ENCODE measurements at regions not wholly inside any gene's neighbourhood (a gene's known extent, or its start where the extent isn't known, plus 50 kb on each side); places are given as distances from the start of the nearest gene placed in this dataset.

DNA sequence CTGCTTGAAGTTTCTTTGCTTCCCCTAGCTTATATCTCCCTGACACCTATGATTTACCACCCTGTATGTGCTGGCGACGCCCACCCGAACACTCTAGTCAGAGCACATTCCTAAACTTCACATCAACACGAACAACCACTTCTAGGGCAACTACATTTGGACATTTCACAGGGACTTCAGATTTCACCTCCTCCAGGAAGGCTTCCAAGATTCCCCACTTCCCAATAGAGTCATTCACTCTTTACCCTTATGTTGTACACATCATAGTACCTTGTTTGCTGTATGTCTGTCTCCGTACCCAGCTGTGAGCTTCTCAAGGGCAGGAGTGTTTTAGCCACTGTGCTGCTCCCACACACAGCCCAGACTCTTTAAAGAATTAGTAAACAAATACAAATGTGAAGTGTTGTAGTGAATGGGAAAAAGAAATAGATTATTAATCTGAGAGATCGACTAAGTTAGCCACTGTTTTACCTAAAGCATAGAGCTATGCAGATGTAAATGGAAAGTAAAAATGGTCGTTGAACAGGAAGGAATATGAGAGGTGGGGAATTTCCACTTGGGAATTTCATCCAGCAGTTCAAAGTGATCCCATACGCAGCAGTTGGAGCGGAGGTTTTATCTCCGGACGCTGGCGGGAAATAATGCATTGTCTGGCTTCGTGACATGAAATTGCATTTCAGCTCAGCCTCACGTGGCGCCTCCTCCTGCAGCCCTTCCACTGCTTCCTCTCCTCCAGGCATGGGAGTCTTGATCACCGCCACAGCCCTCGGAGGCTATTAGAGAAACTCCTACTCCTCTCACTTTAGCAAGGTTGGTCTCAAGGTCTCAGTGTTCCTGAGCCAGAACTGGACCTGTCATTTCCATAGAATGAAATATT lies 233.4 kb upstream of the COPS8 start:
- no peak for DNase-seq (ENCODE audit: low spot score)

DNA sequence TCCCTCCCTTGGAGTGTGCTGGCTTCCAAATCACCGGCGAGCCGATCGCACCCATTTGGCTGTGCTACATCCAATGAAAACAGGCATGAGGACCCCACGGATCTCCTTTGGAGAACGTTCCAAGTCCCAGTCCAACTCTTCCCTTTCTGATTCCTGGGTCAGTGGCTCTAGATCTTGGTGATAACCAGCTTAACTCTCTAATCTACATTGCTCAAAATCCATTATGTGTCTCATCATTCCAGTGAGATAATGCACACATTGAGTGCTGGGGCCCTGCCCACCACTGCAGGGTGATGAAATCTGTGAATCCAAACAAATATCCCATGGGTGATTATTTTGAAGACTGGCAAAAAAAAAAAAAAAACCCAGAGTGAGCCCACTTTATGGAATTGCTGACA lies 232.7 kb upstream of the COPS8 start:
- DNase-seq (ENCODE audit: low spot score) = no peak

- no peak for DNase-seq (ENCODE audit: low spot score)
Observed at GRCh38 chr2:236853585-236854051, 232.1 kb upstream of the COPS8 start.

DNA sequence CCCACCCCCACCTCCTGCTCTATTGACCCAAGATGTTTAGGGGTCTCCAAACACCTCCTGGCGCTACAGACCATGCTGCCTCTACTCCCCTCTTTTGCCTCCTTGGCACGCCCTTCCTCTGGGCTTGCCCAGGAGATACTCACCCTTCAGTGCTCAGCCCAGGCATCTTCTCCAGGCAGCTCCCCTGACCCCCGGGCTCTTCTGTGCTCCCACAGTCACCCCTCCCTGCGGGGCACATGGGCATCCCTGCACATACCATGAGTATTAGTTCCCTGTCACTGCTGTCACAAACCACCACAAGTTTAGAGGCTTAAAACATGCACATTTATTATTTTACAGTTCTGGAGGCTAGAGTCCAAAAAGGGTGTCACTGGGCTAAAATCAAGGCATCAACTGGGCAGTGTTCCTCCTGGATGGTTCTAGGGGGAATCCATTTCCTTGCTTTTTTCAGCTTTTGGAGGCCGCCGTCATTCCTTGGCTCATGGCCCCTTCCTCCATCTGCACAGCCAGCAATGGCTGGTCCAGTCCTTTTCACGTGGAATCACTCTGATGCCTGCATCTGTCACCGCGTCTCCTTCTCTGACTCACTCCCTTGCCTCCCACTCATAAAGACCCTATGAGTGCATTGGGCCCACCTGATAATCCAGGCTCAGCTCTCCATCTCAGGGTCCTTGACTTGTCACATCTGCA lies 230.4 kb upstream of the COPS8 start:
- no peak for DNase-seq (ENCODE audit: low spot score)

- DNase-seq (ENCODE audit: low spot score) = no peak
Observed at GRCh38 chr2:236855866-236856847, 229.5 kb upstream of the COPS8 start.

DNA sequence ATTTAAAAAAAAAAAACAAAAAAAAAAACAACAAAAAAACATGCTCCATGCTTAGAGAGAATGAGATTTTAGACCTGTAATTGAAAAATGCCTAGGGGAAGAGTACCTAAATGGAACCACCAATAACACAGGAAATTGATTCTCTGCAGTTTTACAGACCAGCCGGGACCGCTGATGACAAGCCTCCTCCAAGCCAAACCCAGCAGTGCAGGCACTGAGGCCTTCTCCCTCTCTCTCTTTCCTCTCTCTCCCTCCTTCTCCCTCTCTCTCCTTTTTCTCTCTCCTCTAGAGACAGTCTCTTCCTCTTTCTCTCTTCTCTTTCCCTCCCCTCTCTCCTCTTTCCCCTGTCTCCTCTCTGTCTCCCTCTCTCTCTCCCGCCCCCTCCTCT lies 228.8 kb upstream of the COPS8 start:
- DNase-seq (ENCODE audit: low spot score) = no peak

DNA sequence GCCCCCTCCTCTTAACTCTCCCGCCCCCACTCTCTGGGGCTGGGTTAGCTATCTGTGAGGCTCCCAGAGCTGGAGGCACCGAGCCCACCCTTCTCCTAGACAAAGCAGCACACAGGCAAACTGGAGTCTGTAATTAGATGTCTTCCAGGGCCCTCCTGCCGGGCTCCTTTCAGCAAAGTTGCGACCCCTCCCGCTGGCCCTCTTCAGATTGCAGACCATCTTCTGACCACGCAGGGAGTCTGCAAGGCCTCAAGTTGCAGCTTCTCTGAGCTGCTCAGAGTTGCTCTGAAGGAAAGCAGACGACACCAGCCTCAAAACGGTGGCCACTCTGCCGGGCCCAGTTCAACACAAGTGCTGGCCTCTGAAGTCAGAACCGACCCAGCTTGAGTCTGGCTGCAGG lies 228.4 kb upstream of the COPS8 start:
- DNase-seq (ENCODE audit: low spot score) = no peak

DNA sequence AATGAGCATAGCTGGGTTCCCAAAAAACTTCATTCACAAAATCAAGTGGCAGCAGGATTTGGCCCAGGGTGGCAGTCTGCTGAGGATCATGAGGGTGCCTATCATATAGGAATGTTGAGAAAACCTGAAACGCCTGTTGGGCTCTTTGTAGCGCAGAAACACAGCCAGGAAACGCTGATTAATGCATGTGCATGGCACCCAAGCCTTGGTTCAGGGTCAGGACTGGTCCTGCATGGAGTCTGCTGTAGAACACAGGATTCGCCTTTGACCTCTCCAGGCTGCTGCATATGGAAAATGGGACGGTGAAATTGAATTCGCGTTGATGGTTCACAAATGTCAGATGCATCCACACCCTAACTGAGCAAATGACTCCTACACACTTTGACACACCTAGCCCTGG lies 227.9 kb upstream of the COPS8 start:
- DNase-seq (ENCODE audit: low spot score) = no peak

DNA sequence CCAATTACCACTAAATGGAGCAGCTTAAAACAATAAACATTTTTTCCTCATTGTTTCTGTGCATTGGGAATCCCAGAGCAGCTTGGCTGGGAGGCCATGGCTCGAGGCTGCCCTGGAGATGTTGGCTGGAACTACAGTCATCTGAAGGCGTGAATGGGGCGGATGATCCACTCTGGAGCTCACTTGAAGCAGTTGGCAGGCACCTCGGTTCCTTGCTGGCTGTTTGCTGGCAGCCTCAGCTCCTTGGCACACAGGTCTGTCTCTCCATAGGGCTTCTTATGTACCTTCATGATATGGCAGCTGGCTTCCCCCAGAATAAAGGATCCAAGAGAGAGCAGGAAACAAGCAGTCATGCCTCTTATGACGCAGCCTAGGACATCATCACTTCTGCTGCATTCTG lies 227.0 kb upstream of the COPS8 start:
- no peak for DNase-seq (ENCODE audit: low spot score)

GRCh38 chr2:236859908-236860307 lies 225.8 kb upstream of the COPS8 start:
- DNase-seq (ENCODE audit: low spot score) = no peak

DNA sequence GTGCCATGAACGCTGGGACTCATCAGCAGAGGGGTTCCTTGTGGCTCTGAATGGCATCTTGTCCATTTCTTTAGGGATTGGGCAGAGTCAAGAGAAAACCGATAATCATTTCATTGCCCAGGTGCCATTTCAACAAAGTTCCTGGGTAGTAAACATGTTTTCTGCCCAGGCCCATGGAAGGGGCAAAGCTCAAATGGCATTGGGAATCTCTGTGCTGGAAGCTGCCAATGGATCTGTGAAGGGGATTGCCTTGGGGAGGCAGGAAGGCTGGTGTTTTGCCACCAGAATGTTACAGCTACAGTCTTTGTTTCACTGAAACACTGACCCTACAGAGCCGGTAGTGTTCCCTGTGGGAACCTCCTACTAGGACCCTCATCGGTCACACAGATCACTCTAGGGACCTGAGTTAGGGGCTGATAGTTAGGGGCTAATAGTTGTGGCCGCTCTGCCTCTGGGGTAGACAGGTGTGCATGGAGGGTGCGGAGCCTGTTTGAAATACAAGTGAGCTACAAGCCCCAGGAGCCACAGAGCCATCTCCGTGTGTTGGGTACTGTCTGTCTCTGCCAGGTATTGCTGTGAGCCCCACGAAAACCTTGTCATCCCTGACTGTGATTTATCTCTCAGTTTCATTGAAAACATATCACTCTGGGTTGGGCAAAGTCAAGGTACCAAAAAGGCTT lies 224.4 kb upstream of the COPS8 start:
- no peak for DNase-seq (ENCODE audit: low spot score)

- DNase-seq (ENCODE audit: low spot score) = no peak
Observed at GRCh38 chr2:236861944-236862343, 223.7 kb upstream of the COPS8 start.

DNA sequence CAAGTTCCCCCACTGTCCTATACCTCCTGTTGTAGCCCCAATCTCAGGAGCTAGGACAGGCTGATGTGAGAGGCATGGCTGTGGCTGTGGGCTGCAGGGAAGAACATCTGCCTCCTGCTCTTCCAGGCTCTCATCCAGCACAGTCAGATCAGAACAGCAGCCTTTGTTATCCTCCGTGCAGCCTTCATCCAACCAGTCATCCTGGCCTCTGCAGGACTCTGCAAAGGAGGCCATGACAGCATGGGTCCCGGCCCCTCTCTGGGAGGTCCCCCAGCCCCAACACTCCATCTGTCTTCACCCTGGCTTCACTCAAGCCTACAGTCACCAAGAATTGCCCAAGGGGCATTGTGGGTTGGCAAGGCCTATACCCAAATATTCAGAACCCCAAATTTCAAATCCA lies 223.2 kb upstream of the COPS8 start:
- no peak for DNase-seq (ENCODE audit: low spot score)

DNA sequence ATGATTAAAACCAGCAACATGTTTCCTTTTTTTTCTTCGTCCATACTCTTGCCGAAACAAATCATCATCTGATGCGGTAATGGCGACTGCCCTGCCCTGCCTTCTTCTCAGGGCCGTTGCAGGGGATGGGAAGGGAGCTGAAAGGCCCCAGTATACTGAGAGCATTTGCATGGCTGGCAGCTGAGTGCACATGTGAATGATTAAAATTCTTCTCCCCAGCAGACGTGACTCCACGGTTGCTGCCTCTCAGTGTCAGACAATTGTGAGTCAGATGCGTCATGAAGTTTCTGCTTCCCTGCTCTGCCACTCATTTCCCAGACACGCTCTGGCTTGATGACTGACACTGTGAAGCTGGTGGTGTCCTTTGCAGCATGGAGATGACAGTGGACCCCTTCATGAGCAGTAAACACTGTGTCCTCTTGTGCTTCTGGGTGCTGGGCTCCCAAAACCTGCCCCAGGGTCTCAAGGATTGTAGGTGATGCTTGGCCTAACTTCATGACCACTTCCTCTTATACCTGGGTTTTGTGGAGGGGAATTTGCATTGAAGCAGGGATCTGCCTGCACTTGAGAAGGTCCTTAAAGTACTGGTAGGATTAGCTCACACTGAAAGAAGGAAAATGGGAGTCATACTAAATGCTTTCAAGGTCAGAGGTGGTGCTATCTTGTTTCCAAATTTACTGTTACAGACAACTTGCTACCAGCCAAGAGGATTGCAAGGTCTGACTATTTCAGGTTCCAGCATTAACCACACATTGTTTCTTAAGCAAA lies 222.5 kb upstream of the COPS8 start:
- peak; percentile 45 for DNase-seq (ENCODE audit: low spot score)

- no peak for DNase-seq (ENCODE audit: low spot score)
Observed at GRCh38 chr2:236863729-236864126, 222.0 kb upstream of the COPS8 start.

DNA sequence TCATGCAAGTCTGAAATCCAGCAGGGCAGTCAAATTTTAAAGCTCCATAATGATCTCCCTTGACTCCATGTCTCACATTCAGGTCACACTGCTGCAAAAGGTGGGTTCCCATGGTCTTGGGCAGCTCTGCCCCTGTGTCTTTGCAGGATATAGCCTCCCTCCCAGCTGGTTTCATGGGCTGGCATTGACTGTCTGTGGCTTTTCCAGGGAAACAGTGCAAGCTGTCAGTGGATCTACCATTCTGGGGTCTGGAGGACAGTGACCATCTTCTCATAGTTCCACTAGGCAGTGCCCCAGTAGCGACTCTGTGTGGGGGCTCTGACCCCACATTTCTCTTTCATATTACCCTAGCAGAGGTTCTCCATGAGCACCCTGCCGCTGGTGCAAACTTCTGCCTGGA lies 220.6 kb upstream of the COPS8 start:
- no peak for DNase-seq (ENCODE audit: low spot score)

DNA sequence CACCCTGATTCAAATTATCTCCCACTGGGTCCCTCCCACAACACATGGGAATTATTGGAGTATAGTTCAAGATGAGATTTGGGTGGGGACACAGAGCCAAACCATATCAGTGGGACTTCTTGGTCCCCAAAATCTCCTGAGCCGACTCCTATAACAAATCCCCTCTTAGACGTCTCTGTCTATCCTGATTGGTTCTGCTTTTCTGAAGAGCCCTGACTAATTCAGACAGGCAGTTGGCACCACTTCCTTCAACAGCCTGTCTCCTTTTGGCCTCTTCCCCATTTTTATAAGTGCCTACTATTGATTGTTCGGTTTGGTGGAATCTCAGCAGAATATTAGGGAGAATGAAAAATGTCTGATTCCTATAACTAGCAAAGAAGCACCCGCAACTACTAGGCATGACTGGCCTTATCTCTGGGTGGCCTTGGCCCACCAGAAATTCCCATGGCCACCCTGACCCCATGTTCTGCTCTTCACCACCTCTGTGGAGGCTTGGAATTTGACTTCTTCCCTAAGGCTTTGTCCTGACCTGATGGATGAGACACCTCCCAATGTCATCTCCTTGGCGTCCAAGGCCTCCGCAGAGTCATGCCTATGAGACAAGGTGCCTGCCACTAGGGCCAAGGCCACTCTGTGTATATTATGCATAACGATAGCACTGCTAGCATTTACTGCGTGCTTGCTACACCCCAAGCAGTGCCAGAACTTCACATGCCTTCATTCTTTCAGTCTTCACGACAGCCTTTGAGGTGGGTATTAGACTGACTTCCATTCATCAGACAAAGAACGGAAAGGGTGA lies 218.9 kb upstream of the COPS8 start:
- no peak for DNase-seq (ENCODE audit: low spot score)

GRCh38 chr2:236867441-236868260 lies 218.0 kb upstream of the COPS8 start:
- no peak for DNase-seq (ENCODE audit: low spot score)

- no peak for DNase-seq (ENCODE audit: low spot score)
Observed at GRCh38 chr2:236870370-236870769, 215.3 kb upstream of the COPS8 start.

Data from umbilical cord (tissue), 1 donor.